ENCODE measurements at regions not wholly inside any gene's neighbourhood (a gene's known extent, or its start where the extent isn't known, plus 50 kb on each side); places are given as distances from the start of the nearest gene placed in this dataset.

- DNase-seq (no peak), ATAC-seq (ENCODE audit: low read depth in 2 of 2) (no peak)
- Histone ChIP-seq H3K27ac (ENCODE audit: insufficient read depth, low read length, poor library complexity, severe bottlenecking) (no peak overlapping the region), H3K4me1 (ENCODE audit: control insufficient read depth, insufficient read depth, low read length, poor library complexity, severe bottlenecking) (no peaks in the 10 kb centered on the region), H3K4me3 (ENCODE audit: low read depth, low read length) (no peak overlapping the region), H3K36me3 (ENCODE audit: control insufficient read depth, insufficient read depth, low read length) (no peaks in the 10 kb centered on the region), H3K9me3 (ENCODE audit: control insufficient read depth in 2 of 2, low read length in 2 of 2) (no peaks in the 10 kb centered on the region), H3K27me3 (ENCODE audit: control insufficient read depth, insufficient read depth, low read length) (no peaks in the 10 kb centered on the region)
- Mint-ChIP-seq H3K36me3 (no peaks in the 10 kb centered on the region), H3K4me3 (no peak overlapping the region), H3K9me3 (peaks cover 0 to 2% (median 0%) of the 10 kb centered on the region in 7 donors), H3K27ac (no peak overlapping the region), H3K4me1 (no peaks in the 10 kb centered on the region), H3K27me3 (no peaks in the 10 kb centered on the region)
Measured at GRCh38 chr10:52442576-52442975, 128.5 kb downstream of the DKK1 start.

- no peak for DNase-seq
- no peak overlapping the region for H3K4me3 ChIP-seq (ENCODE audit: low read depth, low read length)
- ATAC-seq (ENCODE audit: low read depth in 2 of 2) = no peak
- H3K4me3 Mint-ChIP-seq = no peak overlapping the region
- no peaks in the 10 kb centered on the region for H3K36me3 ChIP-seq (ENCODE audit: control insufficient read depth, insufficient read depth, low read length)
- H3K4me1 Mint-ChIP-seq = no peaks in the 10 kb centered on the region
- H3K27ac ChIP-seq (ENCODE audit: insufficient read depth, low read length, poor library complexity, severe bottlenecking) = no peak overlapping the region
- no peaks in the 10 kb centered on the region for H3K27me3 ChIP-seq (ENCODE audit: control insufficient read depth, insufficient read depth, low read length)
- no peaks in the 10 kb centered on the region for H3K27me3 Mint-ChIP-seq
- no peaks in the 10 kb centered on the region for H3K9me3 ChIP-seq (ENCODE audit: control insufficient read depth in 2 of 2, low read length in 2 of 2)
- no peaks in the 10 kb centered on the region for H3K36me3 Mint-ChIP-seq
- peaks cover 0 to 1% (median 0%) of the 10 kb centered on the region in 7 donors for H3K9me3 Mint-ChIP-seq
- no peak overlapping the region for H3K27ac Mint-ChIP-seq
- H3K4me1 ChIP-seq (ENCODE audit: control insufficient read depth, insufficient read depth, low read length, poor library complexity, severe bottlenecking) = no peaks in the 10 kb centered on the region
Measured at GRCh38 chr10:52443419-52444388, 129.6 kb downstream of the DKK1 start.

- Mint-ChIP-seq H3K4me1 (no peaks in the 10 kb centered on the region), H3K9me3 (peaks cover 0 to 3% (median 0%) of the 10 kb centered on the region in 7 donors), H3K27me3 (no peaks in the 10 kb centered on the region), H3K36me3 (no peaks in the 10 kb centered on the region), H3K4me3 (no peak overlapping the region), H3K27ac (no peak overlapping the region)
- ATAC-seq (ENCODE audit: low read depth in 2 of 2) (no peak), DNase-seq (no peak)
- Histone ChIP-seq H3K4me3 (ENCODE audit: low read depth, low read length) (no peak overlapping the region), H3K9me3 (ENCODE audit: control insufficient read depth in 2 of 2, low read length in 2 of 2) (no peaks in the 10 kb centered on the region), H3K27me3 (ENCODE audit: control insufficient read depth, insufficient read depth, low read length) (no peaks in the 10 kb centered on the region), H3K4me1 (ENCODE audit: control insufficient read depth, insufficient read depth, low read length, poor library complexity, severe bottlenecking) (no peaks in the 10 kb centered on the region), H3K36me3 (ENCODE audit: control insufficient read depth, insufficient read depth, low read length) (no peaks in the 10 kb centered on the region), H3K27ac (ENCODE audit: insufficient read depth, low read length, poor library complexity, severe bottlenecking) (no peak overlapping the region)
Measured at GRCh38 chr10:52446391-52446790, 132.3 kb downstream of the DKK1 start.

- Histone ChIP-seq H3K27me3 (ENCODE audit: control insufficient read depth, insufficient read depth, low read length) (no peaks in the 10 kb centered on the region), H3K27ac (ENCODE audit: insufficient read depth, low read length, poor library complexity, severe bottlenecking) (no peak overlapping the region), H3K36me3 (ENCODE audit: control insufficient read depth, insufficient read depth, low read length) (no peaks in the 10 kb centered on the region), H3K9me3 (ENCODE audit: control insufficient read depth in 2 of 2, low read length in 2 of 2) (no peaks in the 10 kb centered on the region), H3K4me1 (ENCODE audit: control insufficient read depth, insufficient read depth, low read length, poor library complexity, severe bottlenecking) (no peaks in the 10 kb centered on the region), H3K4me3 (ENCODE audit: low read depth, low read length) (no peak overlapping the region)
- no peak overlapping the region for H3K27ac Mint-ChIP-seq
- DNase-seq = no peak
- H3K4me1 Mint-ChIP-seq = no peaks in the 10 kb centered on the region
- peaks cover 0 to 5% (median 0%) of the 10 kb centered on the region in 7 donors for H3K9me3 Mint-ChIP-seq
- no peaks in the 10 kb centered on the region for H3K27me3 Mint-ChIP-seq
- H3K36me3 Mint-ChIP-seq = no peaks in the 10 kb centered on the region
- ATAC-seq (ENCODE audit: low read depth in 2 of 2) = no peak
- no peak overlapping the region for H3K4me3 Mint-ChIP-seq
Measured at GRCh38 chr10:52447931-52448353, 133.9 kb downstream of the DKK1 start.

GRCh38 chr10:52450762-52451291 lies 136.7 kb downstream of the DKK1 start:
- no peaks in the 10 kb centered on the region for H3K36me3 ChIP-seq (ENCODE audit: control insufficient read depth, insufficient read depth, low read length)
- H3K36me3 Mint-ChIP-seq = no peaks in the 10 kb centered on the region
- H3K27ac ChIP-seq (ENCODE audit: insufficient read depth, low read length, poor library complexity, severe bottlenecking) = no peak overlapping the region
- H3K9me3 ChIP-seq (ENCODE audit: control insufficient read depth in 2 of 2, low read length in 2 of 2) = no peaks in the 10 kb centered on the region
- no peak overlapping the region for H3K27ac Mint-ChIP-seq
- DNase-seq (no peak), ATAC-seq (ENCODE audit: low read depth in 2 of 2) (no peak)
- no peak overlapping the region for H3K4me3 Mint-ChIP-seq
- no peaks in the 10 kb centered on the region for H3K4me1 Mint-ChIP-seq
- no peaks in the 10 kb centered on the region for H3K27me3 Mint-ChIP-seq
- peaks cover 0 to 5% (median 0%) of the 10 kb centered on the region in 7 donors for H3K9me3 Mint-ChIP-seq
- no peak overlapping the region for H3K4me3 ChIP-seq (ENCODE audit: low read depth, low read length)
- no peaks in the 10 kb centered on the region for H3K4me1 ChIP-seq (ENCODE audit: control insufficient read depth, insufficient read depth, low read length, poor library complexity, severe bottlenecking)
- no peaks in the 10 kb centered on the region for H3K27me3 ChIP-seq (ENCODE audit: control insufficient read depth, insufficient read depth, low read length)

GRCh38 chr10:52451817-52452216 lies 137.7 kb downstream of the DKK1 start:
- no peaks in the 10 kb centered on the region for H3K4me1 ChIP-seq (ENCODE audit: control insufficient read depth, insufficient read depth, low read length, poor library complexity, severe bottlenecking)
- H3K36me3 ChIP-seq (ENCODE audit: control insufficient read depth, insufficient read depth, low read length) = no peaks in the 10 kb centered on the region
- H3K9me3 ChIP-seq (ENCODE audit: control insufficient read depth in 2 of 2, low read length in 2 of 2) = no peaks in the 10 kb centered on the region
- Mint-ChIP-seq H3K27ac (no peak overlapping the region), H3K27me3 (no peaks in the 10 kb centered on the region), H3K9me3 (peaks cover 0 to 5% (median 0%) of the 10 kb centered on the region in 7 donors), H3K36me3 (no peaks in the 10 kb centered on the region), H3K4me3 (no peak overlapping the region), H3K4me1 (no peaks in the 10 kb centered on the region)
- no peak for ATAC-seq (ENCODE audit: low read depth in 2 of 2)
- no peaks in the 10 kb centered on the region for H3K27me3 ChIP-seq (ENCODE audit: control insufficient read depth, insufficient read depth, low read length)
- DNase-seq = no peak
- H3K27ac ChIP-seq (ENCODE audit: insufficient read depth, low read length, poor library complexity, severe bottlenecking) = no peak overlapping the region
- no peak overlapping the region for H3K4me3 ChIP-seq (ENCODE audit: low read depth, low read length)

GRCh38 chr10:52452600-52453493 lies 138.8 kb downstream of the DKK1 start:
- no peaks in the 10 kb centered on the region for H3K9me3 ChIP-seq (ENCODE audit: control insufficient read depth in 2 of 2, low read length in 2 of 2)
- H3K27me3 ChIP-seq (ENCODE audit: control insufficient read depth, insufficient read depth, low read length) = no peaks in the 10 kb centered on the region
- no peak overlapping the region for H3K4me3 ChIP-seq (ENCODE audit: low read depth, low read length)
- no peaks in the 10 kb centered on the region for H3K4me1 ChIP-seq (ENCODE audit: control insufficient read depth, insufficient read depth, low read length, poor library complexity, severe bottlenecking)
- Mint-ChIP-seq H3K4me1 (no peaks in the 10 kb centered on the region), H3K27me3 (no peaks in the 10 kb centered on the region), H3K9me3 (peaks cover 0 to 5% (median 1%) of the 10 kb centered on the region in 7 donors), H3K36me3 (no peaks in the 10 kb centered on the region), H3K4me3 (no peak overlapping the region), H3K27ac (peak overlapping the region in 1 of 3 donors; percentile 43)
- ATAC-seq (ENCODE audit: low read depth in 2 of 2) = no peak
- no peaks in the 10 kb centered on the region for H3K36me3 ChIP-seq (ENCODE audit: control insufficient read depth, insufficient read depth, low read length)
- DNase-seq = no peak
- no peak overlapping the region for H3K27ac ChIP-seq (ENCODE audit: insufficient read depth, low read length, poor library complexity, severe bottlenecking)

Data from CD4-positive, CD25-positive, alpha-beta regulatory T cell (primary cell).